C4-2B (cell line): ENCODE measurements at regions not wholly inside any gene's neighbourhood (a gene's known extent, or its start where the extent isn't known, plus 50 kb on each side); places are given as distances from the start of the nearest gene placed in this dataset.

Experiments
- CTCF ChIP-seq: fragments of 450-650 bp; conservative IDR thresholded peaks from 2 replicates; pipeline ENCODE4 v1.5.1; 2017; ENCODE audit warnings: mild to moderate bottlenecking
- ZFX ChIP-seq: fragments of 450-650 bp; IDR thresholded peaks from 2 replicates; pipeline ENCODE4 v1.6.1; 2017

GRCh38 chr7:123279949-123280348 is 80.2 kb upstream of the SLC13A1 start:
- TF ChIP-seq ZFX (no peak), CTCF (no peak)
